ENCODE measurements at regions not wholly inside any gene's neighbourhood (a gene's known extent, or its start where the extent isn't known, plus 50 kb on each side); places are given as distances from the start of the nearest gene placed in this dataset.

GRCh38 chr11:11769782-11770181 is 72.0 kb upstream of the USP47 start:
- TF ChIP-seq CSDC2 (CRISPR knock-in tag; IDR thresholded peaks at IDR 0.05) = no peak
- no peak for TF ChIP-seq SNAI2 (CRISPR knock-in tag; IDR thresholded peaks at IDR 0.05)
- TF ChIP-seq CREB5 (CRISPR knock-in tag; IDR thresholded peaks at IDR 0.05; ENCODE audit: low read depth) = no peak
- no peak for TF ChIP-seq PPARA (CRISPR knock-in tag; IDR thresholded peaks at IDR 0.05; ENCODE audit: borderline replicate concordance)
- no peak for TF ChIP-seq ZFP3 (CRISPR knock-in tag; IDR thresholded peaks at IDR 0.05)
- TF ChIP-seq ARNTL (CRISPR knock-in tag; IDR thresholded peaks at IDR 0.05; ENCODE audit: borderline replicate concordance, low read depth) = no peak
- TF ChIP-seq TCF4 (CRISPR knock-in tag; IDR thresholded peaks at IDR 0.05; ENCODE audit: borderline replicate concordance) = no peak
- no peak for TF ChIP-seq GLIS3 (CRISPR knock-in tag; IDR thresholded peaks at IDR 0.05)
- TF ChIP-seq ZNF8 (CRISPR knock-in tag; IDR thresholded peaks at IDR 0.05) = no peak
- no peak for TF ChIP-seq ZC3H10 (CRISPR knock-in tag; IDR thresholded peaks at IDR 0.05)
- no peak for TF ChIP-seq ZFP30 (CRISPR knock-in tag; IDR thresholded peaks at IDR 0.05)
- TF ChIP-seq TOX (CRISPR knock-in tag; IDR thresholded peaks at IDR 0.05; ENCODE audit: borderline replicate concordance) = no peak
- TF ChIP-seq RARB (CRISPR knock-in tag; IDR thresholded peaks at IDR 0.05) = no peak
- TF ChIP-seq, protein P1, sequence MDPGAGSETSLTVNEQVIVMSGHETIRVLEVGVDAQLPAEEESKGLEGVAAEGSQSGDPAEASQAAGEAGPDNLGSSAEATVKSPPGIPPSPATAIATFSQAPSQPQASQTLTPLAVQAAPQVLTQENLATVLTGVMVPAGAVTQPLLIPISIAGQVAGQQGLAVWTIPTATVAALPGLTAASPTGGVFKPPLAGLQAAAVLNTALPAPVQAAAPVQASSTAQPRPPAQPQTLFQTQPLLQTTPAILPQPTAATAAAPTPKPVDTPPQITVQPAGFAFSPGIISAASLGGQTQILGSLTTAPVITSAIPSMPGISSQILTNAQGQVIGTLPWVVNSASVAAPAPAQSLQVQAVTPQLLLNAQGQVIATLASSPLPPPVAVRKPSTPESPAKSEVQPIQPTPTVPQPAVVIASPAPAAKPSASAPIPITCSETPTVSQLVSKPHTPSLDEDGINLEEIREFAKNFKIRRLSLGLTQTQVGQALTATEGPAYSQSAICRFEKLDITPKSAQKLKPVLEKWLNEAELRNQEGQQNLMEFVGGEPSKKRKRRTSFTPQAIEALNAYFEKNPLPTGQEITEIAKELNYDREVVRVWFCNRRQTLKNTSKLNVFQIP (CRISPR knock-in tag; IDR thresholded peaks at IDR 0.05; ENCODE audit: borderline replicate concordance, low read depth) = no peak
- no peak for TF ChIP-seq ZNF70 (CRISPR knock-in tag; IDR thresholded peaks at IDR 0.05)
- no peak for TF ChIP-seq ZNF565 (CRISPR knock-in tag; conservative IDR thresholded peaks at IDR 0.05; ENCODE audit: low read depth)
- TF ChIP-seq ISL1 (CRISPR knock-in tag; IDR thresholded peaks at IDR 0.05) = no peak
- no peak for TF ChIP-seq CSRNP3 (CRISPR knock-in tag; IDR thresholded peaks at IDR 0.05)
- TF ChIP-seq TSHZ2 (CRISPR knock-in tag; IDR thresholded peaks at IDR 0.05) = no peak
- ATAC-seq = no peak

DNA sequence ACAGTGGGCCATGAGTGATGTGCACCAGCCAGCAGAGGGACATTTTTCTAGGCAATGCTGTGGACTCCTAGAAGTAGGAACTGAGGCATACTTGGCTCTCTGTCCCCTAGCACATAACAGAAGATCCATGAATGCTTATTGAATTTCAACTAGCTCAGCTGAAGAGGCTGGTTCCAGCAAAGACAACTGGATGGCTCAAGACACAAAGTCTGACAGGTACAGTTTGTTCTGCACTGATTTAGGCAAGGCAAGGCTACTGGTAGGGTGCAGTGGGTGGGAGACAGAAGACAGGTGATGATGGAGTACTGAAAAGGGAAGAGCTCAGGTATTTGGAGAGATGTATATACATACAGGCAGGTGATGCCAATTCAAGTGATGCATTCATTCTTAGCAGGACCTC is 72.4 kb upstream of the USP47 start:
- TF ChIP-seq TOX (CRISPR knock-in tag; IDR thresholded peaks at IDR 0.05; ENCODE audit: borderline replicate concordance) (no peak), BACH2 (CRISPR knock-in tag; IDR thresholded peaks at IDR 0.05; ENCODE audit: borderline replicate concordance) (no peak), ZNF565 (CRISPR knock-in tag; conservative IDR thresholded peaks at IDR 0.05; ENCODE audit: low read depth) (no peak), ZFP3 (CRISPR knock-in tag; IDR thresholded peaks at IDR 0.05) (no peak), PATZ1 (CRISPR knock-in tag; IDR thresholded peaks at IDR 0.05; ENCODE audit: borderline replicate concordance) (no peak), CSDC2 (CRISPR knock-in tag; IDR thresholded peaks at IDR 0.05) (no peak), GLIS3 (CRISPR knock-in tag; IDR thresholded peaks at IDR 0.05) (no peak), CREB5 (CRISPR knock-in tag; IDR thresholded peaks at IDR 0.05; ENCODE audit: low read depth) (no peak), ARNTL (CRISPR knock-in tag; IDR thresholded peaks at IDR 0.05; ENCODE audit: borderline replicate concordance, low read depth) (no peak), ZFP30 (CRISPR knock-in tag; IDR thresholded peaks at IDR 0.05) (no peak), PPARA (CRISPR knock-in tag; IDR thresholded peaks at IDR 0.05; ENCODE audit: borderline replicate concordance) (no peak), ZC3H10 (CRISPR knock-in tag; IDR thresholded peaks at IDR 0.05) (no peak)
- TF ChIP-seq, protein P1 (CRISPR knock-in tag; IDR thresholded peaks at IDR 0.05; ENCODE audit: borderline replicate concordance, low read depth) = no peak
- no peak for ATAC-seq
